Loucy (cell line): ENCODE measurements at regions not wholly inside any gene's neighbourhood (a gene's known extent, or its start where the extent isn't known, plus 50 kb on each side); places are given as distances from the start of the nearest gene placed in this dataset.

Experiments used
- CTCF ChIP-seq: fragments of 200-600 bp; sonication (generic); conservative IDR thresholded peaks from 2 replicates; pipeline ENCODE4 v1.5.1; 2014; ENCODE audit warnings: mild to moderate bottlenecking, antibody characterized with exemption, low read length
- EZH2phosphoT487 ChIP-seq: fragments of 200-600 bp; IDR thresholded peaks from 2 replicates; pipeline ENCODE4 v1.6.1; 2018; ENCODE audit warnings: antibody characterized with exemption, mild to moderate bottlenecking, moderate library complexity, borderline replicate concordance

GRCh38 chrX:151505796-151506195 is 57.7 kb upstream of the PASD1 start:
- TF ChIP-seq CTCF (peak; percentile 67), EZH2phosphoT487 (no peak)
